Ishikawa (cell line): ENCODE measurements at regions not wholly inside any gene's neighbourhood (a gene's known extent, or its start where the extent isn't known, plus 50 kb on each side); places are given as distances from the start of the nearest gene placed in this dataset.

Experiments used
- CEBPB ChIP-seq: IDR thresholded peaks from 2 replicates; pipeline ENCODE4 v1.6.1; 2012
- CREB1 ChIP-seq: IDR thresholded peaks from 2 replicates; pipeline ENCODE4 v1.6.1; 2012; ENCODE audit warnings: low read depth
- EGR1 ChIP-seq: IDR thresholded peaks from 2 replicates; pipeline ENCODE4 v1.6.1; 2012
- EP300 ChIP-seq: IDR thresholded peaks from 2 replicates; pipeline ENCODE4 v1.6.1; 2012; ENCODE audit warnings: borderline replicate concordance
- FOXM1 ChIP-seq: IDR thresholded peaks from 2 replicates; pipeline ENCODE4 v1.6.1; 2012; ENCODE audit warnings: low read depth, borderline replicate concordance
- NFIC ChIP-seq: IDR thresholded peaks from 2 replicates; pipeline ENCODE4 v1.6.1; 2012
- RAD21 ChIP-seq: IDR thresholded peaks from 2 replicates; pipeline ENCODE4 v1.6.1; 2012; ENCODE audit warnings: low read depth
- TAF1 ChIP-seq: IDR thresholded peaks from 2 replicates; pipeline ENCODE4 v1.6.1; 2012; ENCODE audit warnings: low read depth, mild to moderate bottlenecking
- TCF12 ChIP-seq: IDR thresholded peaks from 2 replicates; pipeline ENCODE4 v1.6.1; 2012; ENCODE audit warnings: low read depth
- TEAD4 ChIP-seq: IDR thresholded peaks from 2 replicates; pipeline ENCODE4 v1.6.1; 2012
- YY1 ChIP-seq: IDR thresholded peaks from 2 replicates; pipeline ENCODE4 v1.6.1; 2012; ENCODE audit warnings: low read depth
- ZBTB7A ChIP-seq: IDR thresholded peaks from 2 replicates; pipeline ENCODE4 v1.6.1; 2012; ENCODE audit warnings: low read depth
- TF ChIP-seq, protein P1 (sequence below): IDR thresholded peaks from 2 replicates; pipeline ENCODE4 v1.6.1; 2012; ENCODE audit warnings: low read depth, mild to moderate bottlenecking
- TF ChIP-seq, protein P2 (sequence below): IDR thresholded peaks from 2 replicates; pipeline ENCODE4 v1.6.1; 2012
- TF ChIP-seq, protein P3 (sequence below): IDR thresholded peaks from 2 replicates; pipeline ENCODE4 v1.6.1; 2012

DNA sequence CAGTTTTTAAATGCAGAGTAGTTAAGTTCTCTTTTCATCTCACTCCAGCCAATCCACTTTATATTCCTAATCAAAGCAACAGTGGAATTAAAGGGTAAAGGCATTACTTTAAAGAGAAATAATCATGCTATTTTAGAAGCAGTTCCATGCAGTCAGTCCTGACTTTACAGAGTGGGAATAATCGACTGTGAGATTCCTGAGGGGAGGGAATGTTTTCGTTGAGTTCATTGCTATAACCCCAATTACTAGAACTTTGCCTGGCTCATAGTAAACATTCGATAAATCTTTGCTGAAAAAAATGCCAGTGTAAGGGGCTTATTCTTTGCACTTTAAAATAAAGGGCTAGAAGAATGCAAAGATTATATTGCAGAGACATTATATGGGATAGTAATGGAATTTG lies 127.2 kb upstream of the ASTN2 start:
- TF ChIP-seq CEBPB (no peak), EGR1 (no peak), TEAD4 (no peak), EP300 (no peak), RAD21 (no peak), FOXM1 (no peak)
- TF ChIP-seq, protein P1, sequence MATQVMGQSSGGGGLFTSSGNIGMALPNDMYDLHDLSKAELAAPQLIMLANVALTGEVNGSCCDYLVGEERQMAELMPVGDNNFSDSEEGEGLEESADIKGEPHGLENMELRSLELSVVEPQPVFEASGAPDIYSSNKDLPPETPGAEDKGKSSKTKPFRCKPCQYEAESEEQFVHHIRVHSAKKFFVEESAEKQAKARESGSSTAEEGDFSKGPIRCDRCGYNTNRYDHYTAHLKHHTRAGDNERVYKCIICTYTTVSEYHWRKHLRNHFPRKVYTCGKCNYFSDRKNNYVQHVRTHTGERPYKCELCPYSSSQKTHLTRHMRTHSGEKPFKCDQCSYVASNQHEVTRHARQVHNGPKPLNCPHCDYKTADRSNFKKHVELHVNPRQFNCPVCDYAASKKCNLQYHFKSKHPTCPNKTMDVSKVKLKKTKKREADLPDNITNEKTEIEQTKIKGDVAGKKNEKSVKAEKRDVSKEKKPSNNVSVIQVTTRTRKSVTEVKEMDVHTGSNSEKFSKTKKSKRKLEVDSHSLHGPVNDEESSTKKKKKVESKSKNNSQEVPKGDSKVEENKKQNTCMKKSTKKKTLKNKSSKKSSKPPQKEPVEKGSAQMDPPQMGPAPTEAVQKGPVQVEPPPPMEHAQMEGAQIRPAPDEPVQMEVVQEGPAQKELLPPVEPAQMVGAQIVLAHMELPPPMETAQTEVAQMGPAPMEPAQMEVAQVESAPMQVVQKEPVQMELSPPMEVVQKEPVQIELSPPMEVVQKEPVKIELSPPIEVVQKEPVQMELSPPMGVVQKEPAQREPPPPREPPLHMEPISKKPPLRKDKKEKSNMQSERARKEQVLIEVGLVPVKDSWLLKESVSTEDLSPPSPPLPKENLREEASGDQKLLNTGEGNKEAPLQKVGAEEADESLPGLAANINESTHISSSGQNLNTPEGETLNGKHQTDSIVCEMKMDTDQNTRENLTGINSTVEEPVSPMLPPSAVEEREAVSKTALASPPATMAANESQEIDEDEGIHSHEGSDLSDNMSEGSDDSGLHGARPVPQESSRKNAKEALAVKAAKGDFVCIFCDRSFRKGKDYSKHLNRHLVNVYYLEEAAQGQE = no peak

DNA sequence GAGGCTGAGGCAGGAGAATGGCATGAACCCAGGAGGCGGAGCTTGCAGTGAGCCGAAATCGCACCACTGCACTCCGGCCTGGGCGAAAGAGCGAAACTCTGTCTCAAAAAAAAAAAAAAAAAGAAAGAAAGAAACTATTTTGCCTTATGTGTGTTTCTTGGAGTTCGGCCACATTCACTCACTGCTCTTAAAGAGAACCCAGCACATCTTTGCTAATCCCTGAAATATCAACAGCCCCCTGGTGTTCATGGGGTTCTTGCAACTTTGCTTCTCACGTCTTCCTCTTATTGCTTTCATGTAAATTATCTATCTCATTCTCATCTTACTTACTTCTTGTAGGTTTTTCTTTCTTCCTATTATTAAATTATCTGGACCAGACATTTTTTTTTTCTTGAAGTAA lies 126.3 kb upstream of the ASTN2 start:
- TF ChIP-seq TEAD4 (no peak), ZBTB7A (no peak), FOXM1 (no peak), TAF1 (no peak), TCF12 (no peak), NFIC (no peak), CEBPB (no peak), CREB1 (no peak), EP300 (no peak), EGR1 (no peak), RAD21 (no peak)
- TF ChIP-seq, protein P1 = no peak

DNA sequence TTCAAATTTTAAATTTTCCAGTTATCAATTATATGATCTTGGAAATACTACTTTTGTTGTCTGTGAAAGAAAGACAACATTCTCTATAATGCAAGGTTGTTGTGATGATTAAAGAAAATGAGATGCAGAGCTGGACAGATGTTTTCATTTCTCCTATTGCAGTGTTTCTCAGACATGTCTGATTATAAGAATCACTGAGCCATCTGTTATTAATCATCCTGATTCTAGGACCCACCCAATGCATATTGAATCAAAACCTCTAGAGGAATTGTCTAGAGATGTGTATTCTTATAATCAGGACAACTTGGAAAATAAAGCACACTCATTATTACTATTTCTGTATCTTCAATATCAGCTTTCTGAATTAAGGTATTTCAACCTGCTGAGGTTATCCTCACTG lies 121.1 kb upstream of the ASTN2 start:
- TF ChIP-seq, protein P2, sequence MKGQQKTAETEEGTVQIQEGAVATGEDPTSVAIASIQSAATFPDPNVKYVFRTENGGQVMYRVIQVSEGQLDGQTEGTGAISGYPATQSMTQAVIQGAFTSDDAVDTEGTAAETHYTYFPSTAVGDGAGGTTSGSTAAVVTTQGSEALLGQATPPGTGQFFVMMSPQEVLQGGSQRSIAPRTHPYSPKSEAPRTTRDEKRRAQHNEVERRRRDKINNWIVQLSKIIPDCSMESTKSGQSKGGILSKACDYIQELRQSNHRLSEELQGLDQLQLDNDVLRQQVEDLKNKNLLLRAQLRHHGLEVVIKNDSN = no peak
- TF ChIP-seq RAD21 = no peak
- no peak for TF ChIP-seq FOXM1
- no peak for TF ChIP-seq EGR1
- no peak for TF ChIP-seq CREB1
- TF ChIP-seq TAF1 = no peak
- TF ChIP-seq, protein P1 = no peak
- no peak for TF ChIP-seq CEBPB
- TF ChIP-seq, protein P3, sequence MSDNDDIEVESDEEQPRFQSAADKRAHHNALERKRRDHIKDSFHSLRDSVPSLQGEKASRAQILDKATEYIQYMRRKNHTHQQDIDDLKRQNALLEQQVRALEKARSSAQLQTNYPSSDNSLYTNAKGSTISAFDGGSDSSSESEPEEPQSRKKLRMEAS = no peak
- no peak for TF ChIP-seq YY1
- no peak for TF ChIP-seq ZBTB7A
- TF ChIP-seq EP300 = no peak
- TF ChIP-seq NFIC = no peak
- no peak for TF ChIP-seq TEAD4
- no peak for TF ChIP-seq TCF12

DNA sequence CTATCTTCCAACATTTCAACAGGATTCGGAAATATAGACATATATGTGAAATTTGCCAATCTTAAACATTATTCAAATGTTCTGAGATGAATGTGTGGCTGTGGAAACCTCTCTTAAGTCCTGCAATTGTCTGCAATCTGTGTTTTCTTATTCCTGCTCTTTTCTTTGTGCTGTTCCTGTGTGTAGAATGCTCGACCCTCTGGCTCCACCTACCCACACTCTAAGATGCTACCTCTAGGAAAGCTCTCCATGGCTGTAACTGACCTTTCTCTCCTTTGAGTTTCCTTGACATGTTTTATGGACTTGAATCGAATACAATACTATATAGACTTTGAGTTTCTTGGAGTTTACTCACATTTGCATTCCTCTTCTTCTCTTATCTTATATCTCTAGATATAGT lies 120.6 kb upstream of the ASTN2 start:
- TF ChIP-seq NFIC (no peak), TCF12 (no peak), ZBTB7A (no peak), CEBPB (no peak), EP300 (no peak), EGR1 (no peak), CREB1 (no peak), FOXM1 (no peak), TAF1 (no peak), YY1 (no peak), RAD21 (no peak), TEAD4 (no peak)
- TF ChIP-seq, protein P1 = no peak
- TF ChIP-seq, protein P2 = no peak
- TF ChIP-seq, protein P3 = no peak
